HL-60 (cell line): ENCODE measurements at regions not wholly inside any gene's neighbourhood (a gene's known extent, or its start where the extent isn't known, plus 50 kb on each side); places are given as distances from the start of the nearest gene placed in this dataset.
"Not testable (repeated sequence)": the region's sequence is repeated elsewhere in the genome, so short reads cannot be mapped to it uniquely, and the experiment has no call there.

ENCODE experiments used
- DNase-seq, 2 experiments: peaks; one replicate each; pipeline ENCODE4 v3.0.0-alpha.2; 2010 to 2020; ENCODE audit warnings: low read depth in 1 of 2, low spot score in 1 of 2
- H3K27ac ChIP-seq: fragments of 250-450 bp; sonication (Bioruptor Pico); replicated peaks from 2 replicates; pipeline ENCODE4 v1.5.1; 2020; ENCODE audit warnings: mild to moderate bottlenecking, moderate library complexity
- H3K27me3 ChIP-seq: fragments of 250-450 bp; sonication (Bioruptor Pico); 2 replicates; pipeline ENCODE4 v1.5.1; 2021; ENCODE audit warnings: mild to moderate bottlenecking, moderate library complexity; ENCODE audit not compliant: insufficient read depth, poor library complexity, severe bottlenecking
- H3K4me3 ChIP-seq: replicated peaks from 2 replicates; pipeline ENCODE4 v1.5.1; 2011; ENCODE audit warnings: mild to moderate bottlenecking, control low read depth, low read length; ENCODE audit not compliant: insufficient read depth
- CTCF ChIP-seq: IDR thresholded peaks from one replicate; pipeline ENCODE4 v1.5.1; 2011; ENCODE audit warnings: low read length, control low read depth, inconsistent platforms; ENCODE audit not compliant: insufficient read depth
- GABPA ChIP-seq: IDR thresholded peaks from 2 replicates; pipeline ENCODE4 v1.6.1; 2012; ENCODE audit warnings: low read depth
- POLR2AphosphoS5 ChIP-seq: IDR thresholded peaks from 2 replicates; pipeline ENCODE4 v1.6.1; 2012; ENCODE audit warnings: low read depth
- REST ChIP-seq: IDR thresholded peaks from 2 replicates; pipeline ENCODE4 v1.6.1; 2012; ENCODE audit warnings: low read depth; ENCODE audit not compliant: insufficient replicate concordance
- SPI1 ChIP-seq: IDR thresholded peaks from 2 replicates; pipeline ENCODE4 v1.6.1; 2012; ENCODE audit warnings: low read depth, mild to moderate bottlenecking, borderline replicate concordance

- no peak for TF ChIP-seq SPI1
- TF ChIP-seq POLR2AphosphoS5 = no peak
- no peak for TF ChIP-seq CTCF
- TF ChIP-seq REST = no peak
- TF ChIP-seq GABPA = no peak
- Histone ChIP-seq H3K27me3 (no peaks in the 10 kb centered on the region), H3K27ac (no peak overlapping the region), H3K4me3 (no peak overlapping the region)
- DNase-seq = no peak
Measured at GRCh38 chr4:112748352-112748878, 111.5 kb downstream of the LARP7 start.

- not testable (repeated sequence) for H3K4me3 ChIP-seq, H3K27ac ChIP-seq, DNase-seq, H3K27me3 ChIP-seq
Measured at GRCh38 chr4:112750749-112751148, 113.8 kb downstream of the LARP7 start.

GRCh38 chr4:112751447-112751846 is 114.5 kb downstream of the LARP7 start:
- Histone ChIP-seq H3K4me3 (no peak overlapping the region), H3K27me3 (no peaks in the 10 kb centered on the region), H3K27ac (no peak overlapping the region)
- DNase-seq = no peak
- TF ChIP-seq POLR2AphosphoS5 (no peak), REST (no peak), GABPA (no peak), CTCF (no peak), SPI1 (no peak)

GRCh38 chr4:112752061-112752460 is 115.1 kb downstream of the LARP7 start:
- no peak overlapping the region for H3K27ac ChIP-seq
- DNase-seq = no peak
- TF ChIP-seq POLR2AphosphoS5 (no peak), REST (no peak), CTCF (no peak), SPI1 (no peak), GABPA (no peak)
- no peaks in the 10 kb centered on the region for H3K27me3 ChIP-seq
- H3K4me3 ChIP-seq = no peak overlapping the region
